H1 (cell line): ENCODE measurements at regions not wholly inside any gene's neighbourhood (a gene's known extent, or its start where the extent isn't known, plus 50 kb on each side); places are given as distances from the start of the nearest gene placed in this dataset.

ENCODE experiments used
- CTCF ChIA-PET: fragments of 300-600 bp; sonication (Branson Sonifier 250); formaldehyde crosslinking; loops from one replicate; lab custom pipeline; 2021; ENCODE audit not compliant: partially characterized antibody; lab: Charles Lee
- POLR2A ChIA-PET: fragments of 300-600 bp; sonication (Branson Sonifier 250); formaldehyde crosslinking; loops from one replicate; lab custom pipeline; 2021; ENCODE audit warnings: inconsistent platforms; ENCODE audit not compliant: partially characterized antibody; lab: Charles Lee
- DNase-seq, 2 experiments: peaks; one replicate each; pipeline versions ENCODE4 v3.0.0 to v3.0.0-alpha.2; 2010 to 2022; ENCODE audit warnings: low spot score in 2 of 2, low read depth in 1 of 2, mixed read lengths in 1 of 2
- FAIRE-seq: peaks from 2 replicates; lab custom pipeline; 2011; peaks lifted over from hg19 to GRCh38; lab: Jason Lieb, UNC
- H2AFZ ChIP-seq: 2 replicates; pipeline ENCODE4 v1.8.1; 2012; ENCODE audit warnings: low read length, inconsistent platforms
- H2AK5ac ChIP-seq: 2 replicates; pipeline ENCODE4 v1.6.1; 2013; ENCODE audit warnings: low read depth, low read length
- H2BK120ac ChIP-seq: replicated peaks from 2 replicates; pipeline ENCODE3; 2013; ENCODE audit warnings: low read depth, low read length, inconsistent platforms
- H2BK12ac ChIP-seq: 2 replicates; pipeline ENCODE4 v1.6.1; 2013; ENCODE audit warnings: low read depth, low read length
- H2BK15ac ChIP-seq: 2 replicates; pipeline ENCODE4 v1.6.1; 2013; ENCODE audit warnings: low read length
- H2BK20ac ChIP-seq: 2 replicates; pipeline ENCODE4 v1.6.1; 2013; ENCODE audit warnings: low read length
- H2BK5ac ChIP-seq: 2 replicates; pipeline ENCODE4 v1.6.1; 2013; ENCODE audit warnings: low read depth, low read length
- H3K14ac ChIP-seq: 2 replicates; pipeline ENCODE4 v1.6.1; 2013; ENCODE audit warnings: inconsistent platforms; ENCODE audit not compliant: insufficient read length
- H3K18ac ChIP-seq: 2 replicates; pipeline ENCODE4 v1.6.1; 2013; ENCODE audit warnings: low read length; ENCODE audit errors: extremely low read depth
- H3K23ac ChIP-seq: 2 replicates; pipeline ENCODE4 v1.6.1; 2013; ENCODE audit warnings: inconsistent platforms; ENCODE audit not compliant: insufficient read length
- H3K23me2 ChIP-seq: 2 replicates; pipeline ENCODE4 v1.6.1; 2013; ENCODE audit warnings: low read depth, low read length
- H3K27ac ChIP-seq: 2 replicates; pipeline ENCODE4 v1.6.1; 2011; ENCODE audit warnings: low read depth, low read length, inconsistent platforms
- H3K27me3 ChIP-seq, 4 experiments: replicated peaks in 1 of 4; 1 replicate in 1 of 4; 2 replicates in 3 of 4; pipeline versions ENCODE4 v1.6.1 to v1.8.1; 2011 to 2013; ENCODE audit warnings: low read length in 3 of 4, mild to moderate bottlenecking in 3 of 4, inconsistent platforms in 2 of 4, mixed read lengths in 2 of 4, moderate library complexity in 1 of 4; ENCODE audit not compliant: control insufficient read depth in 3 of 4, insufficient read depth in 3 of 4; ENCODE audit errors: extremely low read depth in 1 of 4
- H3K36me3 ChIP-seq, 4 experiments: 2 replicates each; pipeline versions ENCODE4 v1.6.1 to v1.8.1; 2011 to 2013; ENCODE audit warnings: mild to moderate bottlenecking in 4 of 4, low read length in 3 of 4, moderate library complexity in 2 of 4, control low read depth in 1 of 4, inconsistent platforms in 1 of 4; ENCODE audit not compliant: insufficient read depth in 4 of 4, control insufficient read depth in 2 of 4
- H3K4ac ChIP-seq: replicated peaks from 2 replicates; pipeline ENCODE3; 2013; ENCODE audit warnings: low read length, low read depth, mixed read lengths, inconsistent platforms; ENCODE audit not compliant: insufficient read length
- H3K4me1 ChIP-seq, 4 experiments: replicated peaks in 1 of 4; 1 replicate in 1 of 4; 2 replicates in 3 of 4; pipeline versions ENCODE4 v1.6.1 to v1.8.1; 2011 to 2013; ENCODE audit warnings: low read length in 3 of 4, inconsistent platforms in 2 of 4, mixed read lengths in 1 of 4; ENCODE audit not compliant: insufficient read depth in 4 of 4, control insufficient read depth in 3 of 4
- H3K4me2 ChIP-seq, 2 experiments: 2 replicates each; pipeline versions ENCODE4 v1.6.1 to v1.8.1; 2011 to 2013; ENCODE audit warnings: low read depth in 2 of 2, low read length in 2 of 2, control low read depth in 1 of 2, inconsistent platforms in 1 of 2, mild to moderate bottlenecking in 1 of 2; ENCODE audit not compliant: insufficient read depth in 1 of 2
- H3K4me3 ChIP-seq, 4 experiments: fragments of 200-600, 300-600 bp in 1 of 4; sonication (generic), shearing (Covaris generic), sonication (Bioruptor Twin) in 1 of 4; 2 replicates each; pipeline versions ENCODE4 v1.5.1 to v1.8.1; 2011 to 2016; ENCODE audit warnings: low read length in 4 of 4, low read depth in 3 of 4, control low read depth in 2 of 4, inconsistent platforms in 2 of 4, mild to moderate bottlenecking in 2 of 4, mixed read lengths in 1 of 4, moderate library complexity in 1 of 4; ENCODE audit not compliant: insufficient read depth in 2 of 4; ENCODE audit errors: extremely low read depth in 1 of 4
- H3K56ac ChIP-seq: replicated peaks from 2 replicates; pipeline ENCODE3; 2013; ENCODE audit warnings: low read depth, mild to moderate bottlenecking, mixed read lengths, low read length, inconsistent platforms; ENCODE audit not compliant: insufficient read length
- H3K79me1 ChIP-seq: 2 replicates; pipeline ENCODE4 v1.6.1; 2013; ENCODE audit warnings: low read depth, low read length, control low read depth
- H3K79me2 ChIP-seq, 2 experiments: 2 replicates each; pipeline versions ENCODE4 v1.6.1 to v1.8.1; 2012 to 2013; ENCODE audit warnings: low read length in 2 of 2, mild to moderate bottlenecking in 2 of 2, inconsistent platforms in 1 of 2; ENCODE audit not compliant: insufficient read depth in 2 of 2, control insufficient read depth in 1 of 2
- H3K9ac ChIP-seq, 4 experiments: replicated peaks in 1 of 4; 1 replicate in 1 of 4; 2 replicates in 3 of 4; pipeline versions ENCODE4 v1.6.1 to v1.8.1; 2011 to 2013; ENCODE audit warnings: low read depth in 3 of 4, low read length in 3 of 4, control low read depth in 2 of 4, mild to moderate bottlenecking in 2 of 4, moderate library complexity in 2 of 4, inconsistent platforms in 1 of 4; ENCODE audit errors: extremely low read depth in 1 of 4
- H3K9me3 ChIP-seq, 2 experiments: 2 replicates each; pipeline versions ENCODE4 v1.6.1 to v1.8.1; 2012 to 2013; ENCODE audit warnings: mild to moderate bottlenecking in 2 of 2, moderate library complexity in 2 of 2, control low read depth in 1 of 2, inconsistent platforms in 1 of 2, low read depth in 1 of 2, low read length in 1 of 2, mixed read lengths in 1 of 2; ENCODE audit not compliant: insufficient read depth in 2 of 2
- H4K20me1 ChIP-seq, 2 experiments: replicated peaks in 1 of 2; 2 replicates each; pipeline versions ENCODE3 to v1.8.1; 2011 to 2013; ENCODE audit warnings: inconsistent platforms in 2 of 2, low read length in 2 of 2, mild to moderate bottlenecking in 1 of 2; ENCODE audit not compliant: insufficient read depth in 2 of 2, control insufficient read depth in 1 of 2
- H4K5ac ChIP-seq: 2 replicates; pipeline ENCODE4 v1.6.1; 2013; ENCODE audit warnings: low read length, low read depth, mixed read lengths, inconsistent platforms; ENCODE audit not compliant: insufficient read length
- H4K8ac ChIP-seq: 2 replicates; pipeline ENCODE4 v1.8.0; 2013; ENCODE audit warnings: mild to moderate bottlenecking, moderate library complexity, low read length, inconsistent platforms; ENCODE audit not compliant: insufficient read depth; ENCODE audit errors: extremely low read depth
- H4K91ac ChIP-seq: replicated peaks from 2 replicates; pipeline ENCODE3; 2013; ENCODE audit warnings: low read length, mixed read lengths, inconsistent platforms; ENCODE audit not compliant: insufficient read length
- BACH1 ChIP-seq: IDR thresholded peaks from 2 replicates; pipeline ENCODE4 v1.6.1; 2012; ENCODE audit warnings: low read length, improper control_type of control experiment
- BCL11A ChIP-seq, 2 experiments: IDR thresholded peaks; one replicate each; pipeline ENCODE4 v1.6.1; 2011; ENCODE audit warnings: low read depth in 2 of 2, low read length in 2 of 2, mild to moderate bottlenecking in 2 of 2
- CHD1 ChIP-seq: IDR thresholded peaks from 2 replicates; pipeline ENCODE4 v1.6.1; 2012; ENCODE audit warnings: low read depth, low read length, improper control_type of control experiment
- HDAC6 ChIP-seq: IDR thresholded peaks from one replicate; pipeline ENCODE4 v1.7.1; 2012; ENCODE audit warnings: low read depth, mild to moderate bottlenecking, inconsistent platforms, low read length, moderate library complexity
- KDM1A ChIP-seq: fragments of 200-600, 300-600 bp; sonication (generic); IDR thresholded peaks from 2 replicates; pipeline ENCODE4 v1.7.1; 2016; ENCODE audit warnings: mild to moderate bottlenecking, low read length, borderline replicate concordance
- RFX5 ChIP-seq: IDR thresholded peaks from 2 replicates; pipeline ENCODE4 v1.6.1; 2011; ENCODE audit warnings: low read depth, low read length, improper control_type of control experiment, borderline replicate concordance
- SIRT6 ChIP-seq: IDR thresholded peaks from one replicate; pipeline ENCODE4 v1.7.1; 2012; ENCODE audit warnings: low read length, inconsistent platforms
- SP2 ChIP-seq: IDR thresholded peaks from 2 replicates; pipeline ENCODE4 v1.6.1; 2012; ENCODE audit warnings: mild to moderate bottlenecking, low read length, inconsistent platforms
- WGBS, 2 experiments: shearing (Covaris generic) in 1 of 2; methylation state at CpG; one replicate each; pipeline versions ENCODE4 v1.1.6 to v1.1.7; 2013 to 2015; ENCODE audit warnings: low lambda C conversion rate in 2 of 2, mixed read lengths in 2 of 2, inconsistent platforms in 1 of 2, low coverage in 1 of 2, missing lambda C conversion rate in 1 of 2; ENCODE audit not compliant: insufficient replicate concordance in 2 of 2, insufficient coverage in 1 of 2, insufficient read length in 1 of 2; ENCODE audit errors: extremely low coverage in 1 of 2, missing lambda C conversion rate in 1 of 2; 5-methylcytosine and 5-hydroxymethylcytosine counted together
- TF ChIP-seq, protein P1 (sequence below): IDR thresholded peaks from 2 replicates; pipeline ENCODE4 v1.6.1; 2012; ENCODE audit warnings: inconsistent platforms

DNA sequence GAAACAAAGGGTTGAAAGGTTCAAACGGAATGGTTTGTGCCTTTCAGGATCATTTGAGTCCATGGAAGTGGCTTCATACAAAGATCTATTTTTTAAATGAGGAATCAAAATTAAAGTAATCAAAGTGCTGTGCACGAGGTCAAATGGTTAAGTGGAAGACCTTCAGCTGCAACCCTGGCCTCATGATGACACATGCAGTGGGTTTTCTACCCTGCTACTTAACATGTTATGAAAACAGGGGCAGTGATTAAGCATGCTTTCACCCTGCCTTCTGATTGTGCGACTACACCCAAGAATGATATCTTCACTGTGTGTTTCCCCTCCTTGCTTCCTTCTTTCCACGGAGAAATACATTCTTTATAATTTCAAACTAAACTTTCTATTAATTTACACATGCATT lies 604.2 kb downstream of the LRRIQ3 start:
- CTCF ChIA-PET: no interaction called here

More for the DNA sequence above, 604.2 kb downstream of the LRRIQ3 start:
- Histone ChIP-seq H3K23me2 (no peaks in the 10 kb centered on the region), H2BK120ac (peak overlapping the region; percentile 60), H3K27me3 (no peaks in the 10 kb centered on the region), H4K5ac (no peak overlapping the region), H3K4me2 (no peak overlapping the region), H2AFZ (peak overlapping the region; percentile 86), H2BK5ac (peak overlapping the region; percentile 44; the same call in 1 of the 2 replicates), H3K9me3 (no peaks in the 10 kb centered on the region), H3K4me3 (no peak overlapping the region), H3K4ac (no peak overlapping the region), H3K27ac (no peak overlapping the region), H3K23ac (no peak overlapping the region), H2AK5ac (no peak overlapping the region; the same call in 1 of the 2 replicates), H3K56ac (no peak overlapping the region), H3K4me1 (no peaks in the 10 kb centered on the region), H4K91ac (no peak overlapping the region), H2BK12ac (peak overlapping the region; percentile 68; the same call in 1 of the 2 replicates), H3K79me2 (no peaks in the 10 kb centered on the region), H3K79me1 (no peaks in the 10 kb centered on the region), H3K9ac (no peak overlapping the region; a peak in 1 of 7 replicates), H2BK20ac (no peak overlapping the region), H3K18ac (0 out of 2 replicates have a peak overlapping the region, but pooled peaks have one; percentile 56), H3K36me3 (no peaks in the 10 kb centered on the region), H2BK15ac (no peak overlapping the region), H4K8ac (no peak overlapping the region), H3K14ac (no peak overlapping the region), H4K20me1 (no peaks in the 10 kb centered on the region)
- TF ChIP-seq RFX5 (no peak), SP2 (no peak), BCL11A (IDR thresholded peaks at IDR 0.05; ENCODE audit: low read depth in 2 of 2, low read length in 2 of 2) (no peak), HDAC6 (no peak), KDM1A (no peak), CHD1 (no peak), SIRT6 (no peak), BACH1 (no peak)
- TF ChIP-seq, protein P1, sequence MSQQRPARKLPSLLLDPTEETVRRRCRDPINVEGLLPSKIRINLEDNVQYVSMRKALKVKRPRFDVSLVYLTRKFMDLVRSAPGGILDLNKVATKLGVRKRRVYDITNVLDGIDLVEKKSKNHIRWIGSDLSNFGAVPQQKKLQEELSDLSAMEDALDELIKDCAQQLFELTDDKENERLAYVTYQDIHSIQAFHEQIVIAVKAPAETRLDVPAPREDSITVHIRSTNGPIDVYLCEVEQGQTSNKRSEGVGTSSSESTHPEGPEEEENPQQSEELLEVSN: no peak
- 78 to 100% methylated on average over 1 to 4 of the region's 4 CpGs for WGBS, 2 experiments
- FAIRE-seq (no peak), DNase-seq (no peak)
- POLR2A ChIA-PET: no interaction called here
